ENCODE measurements at regions not wholly inside any gene's neighbourhood (a gene's known extent, or its start where the extent isn't known, plus 50 kb on each side); places are given as distances from the start of the nearest gene placed in this dataset.

GRCh38 chr14:87067061-87067460 is 925.9 kb downstream of the GALC start:
- Histone ChIP-seq H3K27me3 (no peaks in the 10 kb centered on the region), H3K4me1 (no peaks in the 10 kb centered on the region), H3K27ac (no peak overlapping the region), H3K36me3 (no peaks in the 10 kb centered on the region), H3K9me3 (no peaks in the 10 kb centered on the region), H3K4me3 (no peak overlapping the region)
- no peak for TF ChIP-seq CTCF (IDR thresholded peaks at IDR 0.05)
- no peak for DNase-seq
- intact Hi-C loops (cut with DNase I; ENCODE audit: low total_unique reads): no loop called here

DNA sequence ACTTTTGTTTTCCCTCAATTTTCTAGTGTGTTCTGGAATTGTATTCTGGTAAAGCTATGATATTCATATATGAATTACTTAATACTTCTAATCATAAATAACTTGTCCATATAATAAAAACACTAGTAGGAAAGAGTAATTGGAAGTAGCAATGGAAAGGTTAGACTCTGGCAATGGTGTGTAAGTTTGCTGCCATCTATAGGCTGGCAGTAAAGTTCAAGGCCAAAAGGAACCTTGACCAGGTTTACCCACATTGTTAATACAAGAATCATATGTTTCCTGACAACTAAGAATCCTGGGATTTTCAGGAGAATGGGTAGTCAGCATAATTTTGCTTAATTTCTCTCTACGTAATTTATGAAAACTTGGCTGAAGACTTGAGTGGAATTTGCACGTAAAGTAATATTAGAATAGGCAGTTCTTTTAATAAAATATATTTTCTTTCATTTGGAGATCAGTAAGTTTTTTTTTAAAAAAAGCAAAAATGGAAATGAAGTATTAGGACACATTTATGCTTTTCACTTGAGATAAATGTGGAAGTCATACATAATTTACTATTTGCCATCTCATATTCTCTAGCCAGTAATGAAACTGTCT is 926.7 kb downstream of the GALC start:
- intact Hi-C loops (cut with DNase I; ENCODE audit: low total_unique reads): no loop called here

GRCh38 chr14:87065366-87065765 is 927.6 kb downstream of the GALC start:
- TF ChIP-seq CTCF (IDR thresholded peaks at IDR 0.05): no peak
- Histone ChIP-seq H3K27me3 (no peaks in the 10 kb centered on the region), H3K36me3 (no peaks in the 10 kb centered on the region), H3K4me1 (no peaks in the 10 kb centered on the region), H3K9me3 (no peaks in the 10 kb centered on the region), H3K4me3 (no peak overlapping the region), H3K27ac (no peak overlapping the region)
- DNase-seq: no peak
- intact Hi-C loops (cut with DNase I; ENCODE audit: low total_unique reads): no loop called here

More for the DNA sequence above, 926.7 kb downstream of the GALC start:
- no peaks in the 10 kb centered on the region for H3K27me3 ChIP-seq
- no peak for DNase-seq
- TF ChIP-seq CTCF (IDR thresholded peaks at IDR 0.05): no peak
- H3K4me3 ChIP-seq: no peak overlapping the region
- no peaks in the 10 kb centered on the region for H3K36me3 ChIP-seq
- H3K27ac ChIP-seq: no peak overlapping the region
- H3K4me1 ChIP-seq: no peaks in the 10 kb centered on the region
- no peaks in the 10 kb centered on the region for H3K9me3 ChIP-seq

DNA sequence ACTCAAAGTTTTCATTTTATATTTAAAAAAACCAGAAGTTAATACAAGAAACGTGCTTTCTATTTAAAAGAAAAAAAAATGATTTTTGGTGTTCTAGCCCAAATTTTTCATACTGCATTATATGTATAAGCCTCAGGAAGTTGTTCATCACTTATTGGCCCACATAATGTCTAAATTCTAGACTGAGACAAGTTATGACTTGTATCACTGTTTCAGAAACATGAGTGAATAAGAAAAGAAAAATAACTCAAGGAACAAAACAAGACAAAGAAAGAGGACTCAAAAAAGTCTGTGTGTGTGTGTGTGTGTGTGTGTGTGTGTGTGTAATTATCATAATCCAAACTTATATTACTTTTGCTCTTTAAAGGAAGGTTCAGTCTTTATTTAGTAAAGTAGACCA is 929.8 kb downstream of the GALC start:
- Histone ChIP-seq H3K27ac (no peak overlapping the region), H3K9me3 (no peaks in the 10 kb centered on the region), H3K4me3 (no peak overlapping the region), H3K27me3 (no peaks in the 10 kb centered on the region), H3K36me3 (no peaks in the 10 kb centered on the region), H3K4me1 (no peaks in the 10 kb centered on the region)
- TF ChIP-seq CTCF (IDR thresholded peaks at IDR 0.05): no peak
- no peak for DNase-seq
- intact Hi-C loops (cut with DNase I; ENCODE audit: low total_unique reads): no loop called here

DNA sequence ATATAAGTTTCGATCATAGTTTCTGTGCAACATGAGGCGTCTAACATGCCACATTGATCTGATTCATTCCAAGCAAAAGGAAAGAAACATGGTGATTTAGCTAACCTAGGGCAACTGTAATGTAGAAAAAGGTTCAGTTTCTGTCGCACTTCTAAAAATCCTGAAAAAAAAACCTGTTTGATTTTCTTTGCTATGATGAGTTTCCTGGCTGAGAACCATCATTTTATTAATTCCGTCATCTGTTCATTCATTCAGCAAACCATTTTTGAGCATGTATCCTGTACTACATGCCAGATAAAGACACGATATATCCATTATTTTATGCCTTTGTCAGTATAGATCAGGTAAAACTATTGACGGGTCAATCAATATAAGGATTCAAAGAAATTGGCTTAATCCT is 932.6 kb downstream of the GALC start:
- no peaks in the 10 kb centered on the region for H3K36me3 ChIP-seq
- H3K9me3 ChIP-seq: no peaks in the 10 kb centered on the region
- TF ChIP-seq CTCF (IDR thresholded peaks at IDR 0.05): no peak
- H3K27me3 ChIP-seq: no peaks in the 10 kb centered on the region
- intact Hi-C loops (cut with DNase I; ENCODE audit: low total_unique reads): no loop called here
- no peak for DNase-seq
- H3K4me1 ChIP-seq: no peaks in the 10 kb centered on the region
- H3K4me3 ChIP-seq: no peak overlapping the region
- H3K27ac ChIP-seq: no peak overlapping the region
